PC-9 (cell line): ENCODE measurements at regions not wholly inside any gene's neighbourhood (a gene's known extent, or its start where the extent isn't known, plus 50 kb on each side); places are given as distances from the start of the nearest gene placed in this dataset.

ENCODE experiments used
- CTCF ChIP-seq: fragments of 200-600 bp; sonication (generic); conservative IDR thresholded peaks from 2 replicates; pipeline ENCODE4 v1.6.1; 2017; ENCODE audit warnings: mixed run types, antibody characterized with exemption, mild to moderate bottlenecking, moderate library complexity
- EZH2 ChIP-seq: fragments of 200-600 bp; sonication (generic); IDR thresholded peaks from 2 replicates; pipeline ENCODE4 v1.8.0; 2017; ENCODE audit warnings: antibody characterized with exemption, low read depth

- TF ChIP-seq CTCF (no peak), EZH2 (no peak)
Observed at GRCh38 chrX:122703762-122704161, 480.3 kb upstream of the GRIA3 start.
